ENCODE measurements at regions not wholly inside any gene's neighbourhood (a gene's known extent, or its start where the extent isn't known, plus 50 kb on each side); places are given as distances from the start of the nearest gene placed in this dataset.

- DNase-seq: no peak
Observed at GRCh38 chrX:147847999-147848398, 63.7 kb upstream of the FMR1 start.

- no peak for DNase-seq
Observed at GRCh38 chrX:147848543-147849443, 62.9 kb upstream of the FMR1 start.

GRCh38 chrX:147850875-147851274, 60.8 kb upstream of the FMR1 start:
- DNase-seq: peak; percentile 3

GRCh38 chrX:147853701-147854100, 58.0 kb upstream of the FMR1 start:
- no peak for DNase-seq

GRCh38 chrX:147859666-147860065, 52.1 kb upstream of the FMR1 start:
- no peak for DNase-seq

Data from hematopoietic multipotent progenitor cell treated with erythropoietin and hydrocortisone succinate and interleukin-3 and kit ligand, for 6 days (in vitro differentiated cells).